ENCODE measurements at regions not wholly inside any gene's neighbourhood (a gene's known extent, or its start where the extent isn't known, plus 50 kb on each side); places are given as distances from the start of the nearest gene placed in this dataset.

DNA sequence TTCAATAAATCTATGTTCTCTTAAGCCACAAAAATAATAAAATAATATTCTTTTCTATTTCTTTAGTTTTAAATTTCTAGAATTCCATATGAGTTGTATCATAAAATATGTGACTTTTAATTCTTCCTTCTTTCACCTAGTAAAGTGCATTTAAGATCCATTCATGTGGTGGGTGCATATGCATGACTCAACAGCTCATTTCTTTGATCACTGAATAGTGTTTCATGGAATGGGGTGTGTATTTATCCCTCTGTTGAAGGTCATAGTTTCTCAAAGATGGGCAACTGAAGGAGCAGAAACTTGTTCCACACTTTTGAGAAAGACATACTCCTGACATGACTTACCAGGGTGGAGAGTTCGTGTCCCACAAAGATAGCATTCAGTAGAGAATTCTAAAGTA, 1230.3 kb upstream of the AGA start:
- Histone ChIP-seq H3K27ac (no peak overlapping the region), H3K36me3 (ENCODE audit: low read depth, missing control alignments) (no peaks in the 10 kb centered on the region), H3K27me3 (no peaks in the 10 kb centered on the region), H3K4me3 (no peak overlapping the region), H3K4me1 (no peaks in the 10 kb centered on the region), H3K9me3 (no peaks in the 10 kb centered on the region)
- DNase-seq = no peak
- intact Hi-C loops (cut with DNase I; ENCODE audit: low total_unique reads) = no loop called here
- no peak for TF ChIP-seq POLR2A (IDR thresholded peaks at IDR 0.05)
- TF ChIP-seq, protein P1, sequence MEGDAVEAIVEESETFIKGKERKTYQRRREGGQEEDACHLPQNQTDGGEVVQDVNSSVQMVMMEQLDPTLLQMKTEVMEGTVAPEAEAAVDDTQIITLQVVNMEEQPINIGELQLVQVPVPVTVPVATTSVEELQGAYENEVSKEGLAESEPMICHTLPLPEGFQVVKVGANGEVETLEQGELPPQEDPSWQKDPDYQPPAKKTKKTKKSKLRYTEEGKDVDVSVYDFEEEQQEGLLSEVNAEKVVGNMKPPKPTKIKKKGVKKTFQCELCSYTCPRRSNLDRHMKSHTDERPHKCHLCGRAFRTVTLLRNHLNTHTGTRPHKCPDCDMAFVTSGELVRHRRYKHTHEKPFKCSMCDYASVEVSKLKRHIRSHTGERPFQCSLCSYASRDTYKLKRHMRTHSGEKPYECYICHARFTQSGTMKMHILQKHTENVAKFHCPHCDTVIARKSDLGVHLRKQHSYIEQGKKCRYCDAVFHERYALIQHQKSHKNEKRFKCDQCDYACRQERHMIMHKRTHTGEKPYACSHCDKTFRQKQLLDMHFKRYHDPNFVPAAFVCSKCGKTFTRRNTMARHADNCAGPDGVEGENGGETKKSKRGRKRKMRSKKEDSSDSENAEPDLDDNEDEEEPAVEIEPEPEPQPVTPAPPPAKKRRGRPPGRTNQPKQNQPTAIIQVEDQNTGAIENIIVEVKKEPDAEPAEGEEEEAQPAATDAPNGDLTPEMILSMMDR (IDR thresholded peaks at IDR 0.05) = no peak
- WGBS, 2 donors = 91 to 100% methylated on average over 1 of the region's 1 CpG

DNA sequence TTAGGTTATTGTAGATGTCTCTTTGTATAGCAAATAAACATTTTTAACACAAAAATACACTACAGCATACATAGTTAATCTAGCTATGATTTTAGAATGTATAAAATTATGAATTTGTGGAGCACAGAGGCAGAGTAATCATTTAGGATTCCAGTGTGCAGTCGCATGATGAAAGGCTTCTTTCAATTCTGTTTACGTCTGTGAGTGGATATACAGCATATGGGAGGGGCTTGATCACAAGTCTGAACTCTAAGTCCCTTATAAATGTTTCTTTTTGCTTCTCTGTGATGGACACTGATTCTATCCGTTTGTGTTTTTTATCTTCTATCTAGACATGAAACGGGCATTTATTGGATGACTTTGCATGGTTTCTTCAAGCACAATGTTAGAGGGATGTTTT, 1239.6 kb upstream of the AGA start:
- no peak for DNase-seq
- Histone ChIP-seq H3K4me3 (no peak overlapping the region), H3K4me1 (no peaks in the 10 kb centered on the region), H3K36me3 (ENCODE audit: low read depth, missing control alignments) (no peaks in the 10 kb centered on the region), H3K27me3 (no peaks in the 10 kb centered on the region), H3K9me3 (no peaks in the 10 kb centered on the region), H3K27ac (no peak overlapping the region)
- intact Hi-C loops (cut with DNase I; ENCODE audit: low total_unique reads) = no loop called here
- TF ChIP-seq, protein P1 (IDR thresholded peaks at IDR 0.05) = no peak
- no peak for TF ChIP-seq POLR2A (IDR thresholded peaks at IDR 0.05)
- 63 to 69% methylated on average over 4 of the region's 4 CpGs for WGBS, 2 donors

DNA sequence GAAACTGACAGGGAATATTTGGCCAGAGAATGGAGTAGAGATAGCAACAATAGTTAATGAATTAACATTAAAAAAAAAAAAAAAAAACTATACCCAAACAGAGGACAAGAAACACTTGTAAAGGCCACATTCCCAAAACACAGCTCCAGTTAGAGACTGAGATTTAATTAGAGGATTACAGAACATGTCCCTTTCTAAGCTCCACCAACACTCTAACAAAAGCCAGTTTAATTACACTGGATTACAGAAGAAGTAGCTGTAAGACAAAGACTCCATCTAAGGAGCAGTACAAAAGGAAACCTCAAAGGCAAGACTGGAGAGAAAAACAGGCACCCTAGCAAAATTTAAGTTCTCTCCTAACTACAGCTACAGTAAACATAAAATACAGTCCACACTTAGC, 1247.7 kb upstream of the AGA start:
- Histone ChIP-seq H3K27ac (no peak overlapping the region), H3K4me1 (no peaks in the 10 kb centered on the region), H3K36me3 (ENCODE audit: low read depth, missing control alignments) (no peaks in the 10 kb centered on the region), H3K9me3 (no peaks in the 10 kb centered on the region), H3K27me3 (no peaks in the 10 kb centered on the region), H3K4me3 (no peak overlapping the region)
- TF ChIP-seq POLR2A (IDR thresholded peaks at IDR 0.05) = no peak
- TF ChIP-seq, protein P1 (IDR thresholded peaks at IDR 0.05) = no peak
- intact Hi-C loops (cut with DNase I; ENCODE audit: low total_unique reads) = no loop called here
- DNase-seq = no peak

DNA sequence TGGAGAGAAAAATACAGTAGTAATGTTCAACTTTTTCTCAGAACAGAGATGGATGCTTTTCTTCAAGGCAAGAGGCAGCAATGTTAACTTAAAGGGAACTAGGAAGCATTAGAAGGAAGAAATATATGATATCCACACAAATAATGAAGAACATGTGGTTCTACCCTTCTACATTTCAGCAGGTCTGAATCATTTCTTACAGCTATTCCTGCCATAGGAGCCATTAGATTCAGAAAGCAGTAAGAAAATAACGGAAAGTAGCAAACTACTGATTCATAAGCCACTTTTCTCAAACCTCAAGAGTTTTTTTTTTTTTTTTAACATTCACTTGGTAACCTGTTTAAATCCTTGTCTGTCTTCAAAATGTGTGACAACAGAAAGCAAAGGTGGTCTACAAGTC, 1251.6 kb upstream of the AGA start:
- intact Hi-C loops (cut with DNase I; ENCODE audit: low total_unique reads) = no loop called here
- Histone ChIP-seq H3K4me1 (no peaks in the 10 kb centered on the region), H3K36me3 (ENCODE audit: low read depth, missing control alignments) (no peaks in the 10 kb centered on the region), H3K27me3 (no peaks in the 10 kb centered on the region), H3K9me3 (no peaks in the 10 kb centered on the region), H3K27ac (no peak overlapping the region), H3K4me3 (no peak overlapping the region)
- TF ChIP-seq, protein P1 (IDR thresholded peaks at IDR 0.05) = no peak
- TF ChIP-seq POLR2A (IDR thresholded peaks at IDR 0.05) = no peak
- 83 to 93% methylated on average over 1 of the region's 1 CpG for WGBS, 2 donors
- DNase-seq = no peak

DNA sequence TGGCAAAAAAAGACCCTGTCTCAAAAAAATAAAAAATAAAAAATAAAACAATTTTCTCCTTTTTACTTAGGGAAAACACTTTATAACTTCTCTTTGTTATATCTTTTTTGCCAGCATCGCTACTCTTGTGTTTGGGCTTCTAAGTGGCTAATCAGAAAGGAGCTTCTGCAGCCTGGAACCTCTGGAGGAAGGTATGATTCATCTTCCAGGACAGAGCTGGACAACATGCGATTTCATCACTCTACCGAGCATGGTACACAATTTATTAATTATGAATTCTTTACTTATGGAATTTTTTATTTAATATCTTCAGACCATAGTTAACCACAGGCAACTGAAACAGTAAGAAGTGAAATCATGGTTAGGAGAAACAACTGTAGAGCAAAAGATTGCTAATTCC, 1254.3 kb upstream of the AGA start:
- Histone ChIP-seq H3K36me3 (ENCODE audit: low read depth, missing control alignments) (no peaks in the 10 kb centered on the region), H3K4me1 (no peaks in the 10 kb centered on the region), H3K9me3 (no peaks in the 10 kb centered on the region), H3K27me3 (no peaks in the 10 kb centered on the region), H3K4me3 (no peak overlapping the region), H3K27ac (no peak overlapping the region)
- WGBS, 2 donors = 87 to 91% methylated on average over 3 of the region's 3 CpGs
- TF ChIP-seq POLR2A (IDR thresholded peaks at IDR 0.05) = no peak
- TF ChIP-seq, protein P1 (IDR thresholded peaks at IDR 0.05) = no peak
- intact Hi-C loops (cut with DNase I; ENCODE audit: low total_unique reads) = no loop called here
- no peak for DNase-seq
